Thyroid gland (tissue), 4 donors: ENCODE measurements at regions not wholly inside any gene's neighbourhood (a gene's known extent, or its start where the extent isn't known, plus 50 kb on each side); places are given as distances from the start of the nearest gene placed in this dataset.

Experiments
- POLR2A ChIP-seq, 2 donors: fragments of 450-650 bp; IDR thresholded peaks; one replicate each; pipeline ENCODE4 v1.6.1; 2017; ENCODE audit warnings: antibody characterized with exemption in 2 of 2, mild to moderate bottlenecking in 2 of 2, moderate library complexity in 1 of 2
- TF ChIP-seq, protein P1 (sequence below), 6 experiments: fragments of 200-600 bp in 3 of 6; fragments of 450-650 bp in 3 of 6; sonication (generic) in 3 of 6; IDR thresholded peaks; one replicate each; pipeline ENCODE4 v1.5.1; 2016 to 2019; ENCODE audit warnings: antibody characterized with exemption in 6 of 6, mild to moderate bottlenecking in 2 of 6, inconsistent platforms in 1 of 6, moderate library complexity in 1 of 6

DNA sequence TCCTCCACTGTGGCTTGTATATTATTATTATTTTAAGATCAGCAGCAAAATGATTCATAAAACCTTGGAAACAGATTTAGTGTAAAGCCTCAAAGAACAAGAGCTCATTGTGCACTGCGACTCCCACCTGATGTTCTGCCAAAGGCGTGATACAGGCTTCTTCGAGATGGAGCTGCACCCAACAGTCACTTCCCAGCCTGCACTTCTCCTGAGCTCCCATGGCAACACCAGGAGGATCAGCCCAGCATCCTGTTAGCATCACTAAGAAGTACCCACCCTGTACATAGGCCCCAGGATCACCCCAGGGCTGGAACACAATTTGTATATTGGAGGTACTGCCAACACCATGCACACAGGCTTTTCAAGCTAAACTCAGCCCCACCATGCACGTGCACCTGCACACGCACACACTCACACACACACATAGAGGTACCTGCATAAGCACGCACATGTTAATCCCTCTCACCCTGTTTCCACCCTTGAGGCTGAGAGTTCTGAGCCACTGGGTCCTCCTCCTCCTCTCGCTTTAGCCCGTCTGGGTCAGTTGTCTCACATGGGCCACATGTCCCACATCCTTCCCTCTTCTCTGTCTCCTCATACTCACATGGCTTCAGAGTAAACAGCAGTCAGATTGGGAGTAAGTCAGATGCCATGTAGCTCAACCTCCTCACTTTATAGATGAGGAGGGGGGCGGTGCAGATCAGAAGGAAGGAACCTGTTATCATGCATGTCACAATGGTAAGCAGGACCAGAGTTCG lies 281.9 kb upstream of the POU3F1 start:
- TF ChIP-seq POLR2A (IDR thresholded peaks at IDR 0.05) = no peak
- TF ChIP-seq, protein P1, sequence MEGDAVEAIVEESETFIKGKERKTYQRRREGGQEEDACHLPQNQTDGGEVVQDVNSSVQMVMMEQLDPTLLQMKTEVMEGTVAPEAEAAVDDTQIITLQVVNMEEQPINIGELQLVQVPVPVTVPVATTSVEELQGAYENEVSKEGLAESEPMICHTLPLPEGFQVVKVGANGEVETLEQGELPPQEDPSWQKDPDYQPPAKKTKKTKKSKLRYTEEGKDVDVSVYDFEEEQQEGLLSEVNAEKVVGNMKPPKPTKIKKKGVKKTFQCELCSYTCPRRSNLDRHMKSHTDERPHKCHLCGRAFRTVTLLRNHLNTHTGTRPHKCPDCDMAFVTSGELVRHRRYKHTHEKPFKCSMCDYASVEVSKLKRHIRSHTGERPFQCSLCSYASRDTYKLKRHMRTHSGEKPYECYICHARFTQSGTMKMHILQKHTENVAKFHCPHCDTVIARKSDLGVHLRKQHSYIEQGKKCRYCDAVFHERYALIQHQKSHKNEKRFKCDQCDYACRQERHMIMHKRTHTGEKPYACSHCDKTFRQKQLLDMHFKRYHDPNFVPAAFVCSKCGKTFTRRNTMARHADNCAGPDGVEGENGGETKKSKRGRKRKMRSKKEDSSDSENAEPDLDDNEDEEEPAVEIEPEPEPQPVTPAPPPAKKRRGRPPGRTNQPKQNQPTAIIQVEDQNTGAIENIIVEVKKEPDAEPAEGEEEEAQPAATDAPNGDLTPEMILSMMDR (IDR thresholded peaks at IDR 0.05) = no peak
